Neural progenitor cell (in vitro differentiated cells): ENCODE measurements at regions not wholly inside any gene's neighbourhood (a gene's known extent, or its start where the extent isn't known, plus 50 kb on each side); places are given as distances from the start of the nearest gene placed in this dataset.

Source experiments
- DNase-seq: peaks from one replicate; pipeline ENCODE4 v3.0.0-alpha.2; 2016; ENCODE audit warnings: low spot score
- H2AFZ ChIP-seq: fragments of 200-600 bp; sonication (generic); replicated peaks from 2 replicates; pipeline ENCODE4 v1.6.1; 2016; ENCODE audit warnings: antibody characterized with exemption
- H3F3A ChIP-seq: fragments of 200-600 bp; sonication (generic); 2 replicates; pipeline ENCODE4 v1.6.1; 2016; ENCODE audit warnings: antibody characterized with exemption, low read depth
- H3K27ac ChIP-seq: fragments of 200-600 bp; sonication (generic); 2 replicates; pipeline ENCODE4 v1.5.1; 2016; ENCODE audit warnings: mild to moderate bottlenecking
- H3K27me3 ChIP-seq: fragments of 200-600 bp; sonication (generic); 2 replicates; pipeline ENCODE4 v1.6.1; 2016; ENCODE audit warnings: mild to moderate bottlenecking, moderate library complexity
- H3K36me3 ChIP-seq: fragments of 200-600 bp; sonication (generic); 2 replicates; pipeline ENCODE4 v1.5.1; 2016
- H3K4me1 ChIP-seq: fragments of 200-600 bp; sonication (generic); 2 replicates; pipeline ENCODE4 v1.6.1; 2016; ENCODE audit warnings: mixed run types
- H3K4me2 ChIP-seq: fragments of 200-600 bp; sonication (generic); 2 replicates; pipeline ENCODE4 v1.6.1; 2016
- H3K4me3 ChIP-seq: fragments of 200-600 bp; sonication (generic); 2 replicates; pipeline ENCODE4 v1.5.1; 2016
- H3K79me2 ChIP-seq: fragments of 200-600 bp; sonication (generic); 2 replicates; pipeline ENCODE4 v1.6.1; 2016; ENCODE audit warnings: low read depth
- H3K9ac ChIP-seq: fragments of 200-600 bp; sonication (generic); 2 replicates; pipeline ENCODE4 v1.6.1; 2016
- H3K9me3 ChIP-seq: fragments of 200-600 bp; sonication (generic); 2 replicates; pipeline ENCODE4 v1.5.1; 2016; ENCODE audit warnings: low read depth
- H4K20me1 ChIP-seq: fragments of 200-600 bp; sonication (generic); 2 replicates; pipeline ENCODE4 v1.6.1; 2016; ENCODE audit warnings: low read depth
- H3K27ac Mint-ChIP-seq: 3 replicates; pipeline ENCODE4 v1.8.0; 2021; ENCODE audit warnings: mixed read lengths
- H3K27me3 Mint-ChIP-seq: 2 replicates; pipeline ENCODE4 v1.8.0; 2022; ENCODE audit warnings: low read depth, mild to moderate bottlenecking, inconsistent platforms, moderate library complexity, mixed read lengths; ENCODE audit not compliant: insufficient read depth
- H3K36me3 Mint-ChIP-seq: 3 replicates; pipeline ENCODE4 v1.8.0; 2021; ENCODE audit warnings: mixed read lengths
- H3K4me1 Mint-ChIP-seq: 3 replicates; pipeline ENCODE4 v1.8.0; 2021; ENCODE audit warnings: mixed read lengths
- H3K4me3 Mint-ChIP-seq: 3 replicates; pipeline ENCODE4 v1.8.0; 2021; ENCODE audit warnings: mild to moderate bottlenecking, moderate library complexity, mixed read lengths
- H3K9me3 Mint-ChIP-seq: 3 replicates; pipeline ENCODE4 v1.8.0; 2020; ENCODE audit warnings: mixed read lengths
- EZH2 ChIP-seq: fragments of 200-600 bp; sonication (generic); IDR thresholded peaks from 2 replicates; pipeline ENCODE4 v1.6.1; 2017; ENCODE audit warnings: antibody characterized with exemption, mild to moderate bottlenecking, moderate library complexity
- EZH2phosphoT487 ChIP-seq: fragments of 200-600 bp; sonication (generic); IDR thresholded peaks from 2 replicates; pipeline ENCODE4 v1.6.1; 2017; ENCODE audit warnings: antibody characterized with exemption
- TF ChIP-seq, protein P1 (sequence below): fragments of 200-600 bp; sonication (generic); IDR thresholded peaks from 2 replicates; pipeline ENCODE4 v1.5.1; 2017; ENCODE audit warnings: antibody characterized with exemption, mild to moderate bottlenecking

DNA sequence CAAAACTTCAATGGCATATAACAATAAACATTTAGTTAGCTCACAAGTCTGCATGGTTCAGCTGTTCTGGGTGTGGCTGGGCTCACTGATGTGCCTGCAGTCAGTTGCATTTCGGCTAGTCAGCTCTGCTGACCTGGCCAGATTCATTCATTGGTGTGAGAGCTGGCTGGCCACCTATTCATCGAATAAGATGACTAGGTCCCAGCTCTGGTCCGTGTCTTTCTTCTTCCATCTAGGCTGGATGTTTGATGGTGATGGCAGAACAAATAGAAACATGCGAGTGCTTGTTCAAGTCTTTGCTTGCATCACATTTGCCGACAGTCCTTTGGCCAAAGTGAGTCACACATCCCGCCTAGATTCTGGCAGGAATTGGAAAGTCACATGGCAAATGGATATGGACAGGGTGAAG is 203.3 kb upstream of the CRY1 start:
- Mint-ChIP-seq H3K27me3 (no peaks in the 10 kb centered on the region), H3K9me3 (no peaks in the 10 kb centered on the region), H3K4me3 (no peak overlapping the region), H3K27ac (no peak overlapping the region), H3K36me3 (no peaks in the 10 kb centered on the region), H3K4me1 (no peaks in the 10 kb centered on the region)
- H2AFZ ChIP-seq, result no peak overlapping the region
- no peak overlapping the region for H3K4me2 ChIP-seq
- H3K36me3 ChIP-seq, result no peaks in the 10 kb centered on the region
- H3F3A ChIP-seq, result no peaks in the 10 kb centered on the region
- DNase-seq, result no peak
- H3K9ac ChIP-seq, result no peak overlapping the region
- H3K79me2 ChIP-seq, result no peaks in the 10 kb centered on the region
- H3K27ac ChIP-seq, result no peak overlapping the region
- no peaks in the 10 kb centered on the region for H4K20me1 ChIP-seq
- H3K9me3 ChIP-seq, result no peaks in the 10 kb centered on the region
- no peak for TF ChIP-seq EZH2phosphoT487
- TF ChIP-seq EZH2, result no peak
- TF ChIP-seq, protein P1, sequence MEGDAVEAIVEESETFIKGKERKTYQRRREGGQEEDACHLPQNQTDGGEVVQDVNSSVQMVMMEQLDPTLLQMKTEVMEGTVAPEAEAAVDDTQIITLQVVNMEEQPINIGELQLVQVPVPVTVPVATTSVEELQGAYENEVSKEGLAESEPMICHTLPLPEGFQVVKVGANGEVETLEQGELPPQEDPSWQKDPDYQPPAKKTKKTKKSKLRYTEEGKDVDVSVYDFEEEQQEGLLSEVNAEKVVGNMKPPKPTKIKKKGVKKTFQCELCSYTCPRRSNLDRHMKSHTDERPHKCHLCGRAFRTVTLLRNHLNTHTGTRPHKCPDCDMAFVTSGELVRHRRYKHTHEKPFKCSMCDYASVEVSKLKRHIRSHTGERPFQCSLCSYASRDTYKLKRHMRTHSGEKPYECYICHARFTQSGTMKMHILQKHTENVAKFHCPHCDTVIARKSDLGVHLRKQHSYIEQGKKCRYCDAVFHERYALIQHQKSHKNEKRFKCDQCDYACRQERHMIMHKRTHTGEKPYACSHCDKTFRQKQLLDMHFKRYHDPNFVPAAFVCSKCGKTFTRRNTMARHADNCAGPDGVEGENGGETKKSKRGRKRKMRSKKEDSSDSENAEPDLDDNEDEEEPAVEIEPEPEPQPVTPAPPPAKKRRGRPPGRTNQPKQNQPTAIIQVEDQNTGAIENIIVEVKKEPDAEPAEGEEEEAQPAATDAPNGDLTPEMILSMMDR, result no peak
- no peaks in the 10 kb centered on the region for H3K27me3 ChIP-seq
- H3K4me1 ChIP-seq, result no peaks in the 10 kb centered on the region
- H3K4me3 ChIP-seq, result no peak overlapping the region

DNA sequence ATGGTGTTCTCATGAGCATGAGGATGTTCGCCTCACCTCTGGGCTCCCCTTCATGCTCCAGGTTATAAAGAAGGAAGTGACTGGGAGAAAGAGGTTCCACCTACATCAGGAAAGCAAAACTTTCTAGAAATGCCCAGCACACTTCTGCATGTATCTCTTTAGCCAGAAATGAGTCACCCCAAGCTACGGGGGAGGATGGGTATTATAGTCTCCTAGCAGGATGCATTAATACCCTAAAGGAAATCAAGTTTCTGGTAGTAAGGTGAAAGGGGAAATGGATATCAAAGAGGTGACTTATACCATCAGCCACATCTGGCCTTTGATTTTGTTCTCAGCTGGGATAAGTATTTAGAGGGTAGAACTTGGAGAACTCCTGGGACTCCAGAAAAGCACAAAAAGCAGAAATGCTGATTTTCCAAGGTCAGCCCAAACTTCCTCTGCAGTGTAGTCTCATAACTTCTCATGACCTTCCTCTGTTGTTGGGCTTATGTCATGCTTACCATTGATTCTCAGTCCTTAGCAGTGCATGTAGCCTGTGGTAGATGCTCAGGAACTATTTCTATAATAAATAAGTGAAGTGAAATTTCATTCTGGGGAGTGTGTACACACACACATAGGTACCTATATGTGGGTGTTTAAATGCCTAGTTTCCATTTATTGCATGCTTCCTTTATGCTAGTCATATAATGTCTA is 209.4 kb upstream of the CRY1 start:
- Mint-ChIP-seq H3K27me3 (peaks cover 7% of the 10 kb centered on the region), H3K4me3 (no peak overlapping the region), H3K36me3 (no peaks in the 10 kb centered on the region), H3K27ac (no peak overlapping the region), H3K4me1 (peaks cover 3% of the 10 kb centered on the region), H3K9me3 (no peaks in the 10 kb centered on the region)
- H3K27ac ChIP-seq, result no peak overlapping the region
- H3K4me3 ChIP-seq, result no peak overlapping the region
- TF ChIP-seq EZH2 (no peak), EZH2phosphoT487 (no peak)
- TF ChIP-seq, protein P1, result no peak
- H3F3A ChIP-seq, result peaks cover 13% of the 10 kb centered on the region
- H3K9me3 ChIP-seq, result peaks cover 4% of the 10 kb centered on the region
- H3K79me2 ChIP-seq, result no peaks in the 10 kb centered on the region
- DNase-seq, result no peak
- H3K27me3 ChIP-seq, result no peaks in the 10 kb centered on the region
- no peaks in the 10 kb centered on the region for H4K20me1 ChIP-seq
- H2AFZ ChIP-seq, result no peak overlapping the region
- H3K36me3 ChIP-seq, result no peaks in the 10 kb centered on the region
- no peak overlapping the region for H3K4me2 ChIP-seq
- peaks cover 17% of the 10 kb centered on the region for H3K4me1 ChIP-seq
- H3K9ac ChIP-seq, result no peak overlapping the region

DNA sequence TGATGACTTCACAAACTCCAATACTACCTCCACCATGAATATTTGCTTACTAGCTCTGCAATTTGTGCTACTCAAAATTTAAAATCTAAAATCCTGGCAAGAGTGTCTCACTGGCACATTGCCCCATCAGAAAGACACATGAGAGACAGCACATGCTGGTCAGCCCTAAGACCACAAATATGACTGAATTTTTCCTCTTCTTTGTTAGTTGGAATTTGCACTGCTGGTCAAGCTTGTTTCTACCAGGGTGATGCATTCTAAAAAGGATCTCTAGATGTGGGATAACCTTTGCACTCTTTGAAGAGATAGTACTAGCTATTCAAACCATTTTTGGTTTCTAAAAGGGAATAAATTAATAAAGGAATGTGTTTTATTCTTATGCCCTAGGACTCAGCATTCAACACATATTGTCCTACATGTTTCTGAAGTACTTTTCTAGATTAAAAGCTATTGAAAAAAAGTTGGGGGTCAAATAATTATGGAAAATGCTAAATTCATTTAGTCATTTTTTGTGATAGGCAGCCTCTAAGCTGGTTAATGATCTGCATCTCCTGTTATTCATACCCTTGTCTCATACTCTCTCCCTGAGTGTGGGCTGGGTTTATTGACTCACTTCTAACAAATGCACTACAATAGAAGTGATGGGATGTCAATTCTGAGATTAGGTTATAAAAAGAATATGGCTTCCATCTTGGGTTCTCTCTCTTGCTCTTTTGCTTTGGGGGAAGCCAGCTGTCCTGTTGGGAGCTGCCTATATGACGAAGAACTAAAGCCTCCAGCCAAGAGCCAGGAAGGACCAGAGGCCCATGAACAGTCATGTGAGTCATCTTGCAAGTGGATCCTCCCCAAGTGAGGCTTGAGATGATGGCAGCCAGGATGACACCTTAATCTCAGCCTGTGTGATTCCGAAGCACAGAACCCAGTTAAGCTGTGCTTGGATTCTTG is 211.5 kb upstream of the CRY1 start:
- Mint-ChIP-seq H3K4me1 (peaks cover 3% of the 10 kb centered on the region), H3K9me3 (no peaks in the 10 kb centered on the region), H3K27me3 (peaks cover 7% of the 10 kb centered on the region), H3K27ac (no peak overlapping the region), H3K36me3 (no peaks in the 10 kb centered on the region), H3K4me3 (no peak overlapping the region)
- Histone ChIP-seq H2AFZ (no peak overlapping the region), H3K27ac (no peak overlapping the region), H3K79me2 (no peaks in the 10 kb centered on the region), H3K4me1 (peaks cover 17% of the 10 kb centered on the region), H3K27me3 (no peaks in the 10 kb centered on the region), H3K9ac (no peak overlapping the region), H3K9me3 (peaks cover 4% of the 10 kb centered on the region), H3F3A (peaks cover 13% of the 10 kb centered on the region), H3K4me3 (no peak overlapping the region), H3K4me2 (no peak overlapping the region), H4K20me1 (no peaks in the 10 kb centered on the region), H3K36me3 (no peaks in the 10 kb centered on the region)
- no peak for DNase-seq
- no peak for TF ChIP-seq EZH2phosphoT487
- TF ChIP-seq EZH2, result no peak
- TF ChIP-seq, protein P1, result no peak
